Parathyroid adenoma (tissue), 2 donors: ENCODE measurements at regions not wholly inside any gene's neighbourhood (a gene's known extent, or its start where the extent isn't known, plus 50 kb on each side); places are given as distances from the start of the nearest gene placed in this dataset.

ENCODE experiments used
- H2AFZ ChIP-seq: fragments of 300-600 bp; sonication (generic); one replicate; pipeline ENCODE4 v1.7.0; 2017; ENCODE audit warnings: antibody characterized with exemption, mild to moderate bottlenecking
- H3K27ac ChIP-seq: fragments of 300-600 bp; sonication (generic); one replicate; pipeline ENCODE4 v1.7.0; 2017
- H3K27me3 ChIP-seq: fragments of 300-600 bp; sonication (generic); one replicate; pipeline ENCODE4 v1.7.0; 2017; ENCODE audit warnings: low read length; ENCODE audit not compliant: control insufficient read depth, insufficient read depth
- H3K36me3 ChIP-seq: fragments of 300-600 bp; sonication (generic); one replicate; pipeline ENCODE4 v1.7.0; 2017; ENCODE audit warnings: low read length; ENCODE audit not compliant: control insufficient read depth, insufficient read depth
- H3K4me1 ChIP-seq: fragments of 300-600 bp; sonication (generic); one replicate; pipeline ENCODE4 v1.7.0; 2017; ENCODE audit warnings: control low read depth
- H3K4me2 ChIP-seq: fragments of 300-600 bp; sonication (generic); one replicate; pipeline ENCODE4 v1.7.0; 2017; ENCODE audit warnings: low read length
- H3K4me3 ChIP-seq: fragments of 300-600 bp; sonication (generic); one replicate; pipeline ENCODE4 v1.7.0; 2017; ENCODE audit warnings: low read depth, low read length
- H3K79me2 ChIP-seq: fragments of 300-600 bp; sonication (generic); one replicate; pipeline ENCODE4 v1.7.0; 2017; ENCODE audit warnings: control low read depth
- H3K9ac ChIP-seq: fragments of 300-600 bp; sonication (generic); one replicate; pipeline ENCODE4 v1.7.0; 2017; ENCODE audit warnings: mild to moderate bottlenecking
- H3K9me3 ChIP-seq: fragments of 300-600 bp; sonication (generic); one replicate; pipeline ENCODE4 v1.7.0; 2017; ENCODE audit warnings: low read length; ENCODE audit not compliant: control insufficient read depth
- CTCF ChIP-seq: fragments of 300-600 bp; sonication (generic); IDR thresholded peaks from one replicate; pipeline ENCODE4 v1.7.0; 2017; ENCODE audit warnings: antibody characterized with exemption, mild to moderate bottlenecking
- donor health status: primary hyperparathyroidism.

GRCh38 chr16:26735521-26735920 lies 331.2 kb upstream of the C16orf82 start:
- Histone ChIP-seq H3K79me2 (no peaks in the 10 kb centered on the region), H3K4me3 (no peak overlapping the region), H2AFZ (no peak overlapping the region), H3K9me3 (no peaks in the 10 kb centered on the region), H3K9ac (no peak overlapping the region), H3K4me2 (no peak overlapping the region), H3K27me3 (no peaks in the 10 kb centered on the region), H3K4me1 (no peaks in the 10 kb centered on the region), H3K27ac (no peak overlapping the region), H3K36me3 (no peaks in the 10 kb centered on the region)
- TF ChIP-seq CTCF, result no peak

- Histone ChIP-seq H3K4me2 (no peak overlapping the region), H3K9ac (no peak overlapping the region), H3K27me3 (no peaks in the 10 kb centered on the region), H2AFZ (no peak overlapping the region), H3K79me2 (no peaks in the 10 kb centered on the region), H3K36me3 (no peaks in the 10 kb centered on the region), H3K27ac (no peak overlapping the region), H3K4me3 (no peak overlapping the region), H3K9me3 (no peaks in the 10 kb centered on the region), H3K4me1 (no peaks in the 10 kb centered on the region)
- TF ChIP-seq CTCF, result no peak
These were observed 330.6 kb upstream of the C16orf82 start for GRCh38 chr16:26736084-26736483.

- no peaks in the 10 kb centered on the region for H3K27me3 ChIP-seq
- H3K27ac ChIP-seq, result no peak overlapping the region
- no peak for TF ChIP-seq CTCF
These were observed 326.0 kb upstream of the C16orf82 start for GRCh38 chr16:26740771-26741170.

GRCh38 chr16:26742040-26742439 lies 324.7 kb upstream of the C16orf82 start:
- H3K4me2 ChIP-seq, result no peak overlapping the region
- no peaks in the 10 kb centered on the region for H3K4me1 ChIP-seq
- no peak overlapping the region for H3K9ac ChIP-seq
- no peaks in the 10 kb centered on the region for H3K79me2 ChIP-seq
- no peaks in the 10 kb centered on the region for H3K36me3 ChIP-seq
- no peak overlapping the region for H3K27ac ChIP-seq
- no peaks in the 10 kb centered on the region for H3K9me3 ChIP-seq
- H3K4me3 ChIP-seq, result no peak overlapping the region
- H3K27me3 ChIP-seq, result no peaks in the 10 kb centered on the region
- TF ChIP-seq CTCF, result no peak
- no peak overlapping the region for H2AFZ ChIP-seq

More at GRCh38 chr16:26740771-26741170, 326.0 kb upstream of the C16orf82 start:
- Histone ChIP-seq H3K4me2 (no peak overlapping the region), H3K9me3 (no peaks in the 10 kb centered on the region), H3K36me3 (no peaks in the 10 kb centered on the region), H2AFZ (no peak overlapping the region), H3K9ac (no peak overlapping the region), H3K4me3 (no peak overlapping the region), H3K4me1 (no peaks in the 10 kb centered on the region), H3K79me2 (no peaks in the 10 kb centered on the region)

GRCh38 chr16:26744430-26744829 lies 322.3 kb upstream of the C16orf82 start:
- Histone ChIP-seq H3K9ac (no peak overlapping the region), H2AFZ (no peak overlapping the region), H3K4me1 (no peaks in the 10 kb centered on the region), H3K9me3 (no peaks in the 10 kb centered on the region), H3K36me3 (no peaks in the 10 kb centered on the region), H3K4me2 (no peak overlapping the region), H3K27ac (no peak overlapping the region), H3K27me3 (no peaks in the 10 kb centered on the region), H3K79me2 (no peaks in the 10 kb centered on the region), H3K4me3 (no peak overlapping the region)
- no peak for TF ChIP-seq CTCF
